ENCODE measurements at regions not wholly inside any gene's neighbourhood (a gene's known extent, or its start where the extent isn't known, plus 50 kb on each side); places are given as distances from the start of the nearest gene placed in this dataset.
"Not testable (repeated sequence)": the region's sequence is repeated elsewhere in the genome, so short reads cannot be mapped to it uniquely, and the experiment has no call there.

GRCh38 chrX:34404386-34405070 is 252.6 kb downstream of the TMEM47 start:
- no peak for DNase-seq

- no peak for DNase-seq
Measured at GRCh38 chrX:34401411-34401810, 255.7 kb downstream of the TMEM47 start.

GRCh38 chrX:34382416-34382815 is 250.3 kb upstream of the FAM47A start:
- DNase-seq: peak in 2 of 3 donors; percentile 2 to 20

- DNase-seq: no peak
Measured at GRCh38 chrX:34381241-34381640, 249.1 kb upstream of the FAM47A start.

- no peak for DNase-seq
Measured at GRCh38 chrX:34379891-34380290, 247.8 kb upstream of the FAM47A start.

- no peak for DNase-seq
Measured at GRCh38 chrX:34377645-34378044, 245.5 kb upstream of the FAM47A start.

GRCh38 chrX:34371754-34372153 is 239.6 kb upstream of the FAM47A start:
- no peak for DNase-seq

GRCh38 chrX:34365471-34365870 is 233.4 kb upstream of the FAM47A start:
- peak; percentile 2 to 30 (median 5) for DNase-seq

GRCh38 chrX:34350561-34351335 is 218.6 kb upstream of the FAM47A start:
- DNase-seq: peak in 1 of 3 donors; percentile 2

GRCh38 chrX:34343001-34343400 is 210.9 kb upstream of the FAM47A start:
- DNase-seq: no peak

GRCh38 chrX:34341814-34342213 is 209.7 kb upstream of the FAM47A start:
- no peak for DNase-seq

GRCh38 chrX:34341258-34341657 is 209.1 kb upstream of the FAM47A start:
- no peak for DNase-seq

GRCh38 chrX:34338046-34338445 is 205.9 kb upstream of the FAM47A start:
- no peak for DNase-seq

- DNase-seq: not testable (repeated sequence)
Measured at GRCh38 chrX:34335376-34335775, 203.3 kb upstream of the FAM47A start.

GRCh38 chrX:34332334-34332733 is 200.2 kb upstream of the FAM47A start:
- DNase-seq: peak in 2 of 3 donors; percentile 3 to 13

GRCh38 chrX:34325460-34325859 is 193.3 kb upstream of the FAM47A start:
- DNase-seq: no peak

GRCh38 chrX:34320424-34320823 is 188.3 kb upstream of the FAM47A start:
- DNase-seq: not testable (repeated sequence)

GRCh38 chrX:34300871-34301270 is 168.8 kb upstream of the FAM47A start:
- peak; percentile 0 to 36 (median 27) for DNase-seq

GRCh38 chrX:34299451-34299967 is 167.4 kb upstream of the FAM47A start:
- no peak for DNase-seq

- no peak for DNase-seq
Measured at GRCh38 chrX:34294665-34295064, 162.6 kb upstream of the FAM47A start.

- no peak for DNase-seq
Measured at GRCh38 chrX:34288782-34289181, 156.7 kb upstream of the FAM47A start.

- DNase-seq: no peak
Measured at GRCh38 chrX:34279866-34280560, 147.9 kb upstream of the FAM47A start.

All from muscle of back (tissue), 3 donors.